ENCODE measurements at regions not wholly inside any gene's neighbourhood (a gene's known extent, or its start where the extent isn't known, plus 50 kb on each side); places are given as distances from the start of the nearest gene placed in this dataset.
"Not testable (repeated sequence)": the region's sequence is repeated elsewhere in the genome, so short reads cannot be mapped to it uniquely, and the experiment has no call there.

GRCh38 chr5:103389357-103389756 is 130.8 kb downstream of the MACIR start:
- no peaks in the 10 kb centered on the region for H3K9me3 ChIP-seq (ENCODE audit: insufficient read depth, low read length)
- no peaks in the 10 kb centered on the region for H4K20me1 ChIP-seq (ENCODE audit: low read depth, low read length)
- no peaks in the 10 kb centered on the region for H3K27me3 ChIP-seq (ENCODE audit: low read length)
- no peaks in the 10 kb centered on the region for H3K9me2 ChIP-seq (replicated peaks; ENCODE audit: insufficient read depth, low read length)
- H3F3A ChIP-seq (ENCODE audit: insufficient read depth), result no peaks in the 10 kb centered on the region
- no peak overlapping the region for H3K27ac ChIP-seq (ENCODE audit: low read depth, low read length)
- H2AFZ ChIP-seq (ENCODE audit: low read depth, low read length, severe bottlenecking), result no peak overlapping the region
- no peak overlapping the region for H3K4me2 ChIP-seq (ENCODE audit: low read depth, low read length, poor library complexity, severe bottlenecking)
- no peak overlapping the region for H3K4me3 ChIP-seq (ENCODE audit: insufficient read depth, low read length, poor library complexity, severe bottlenecking)
- TF ChIP-seq EZH2phosphoT487 (conservative IDR thresholded peaks at IDR 0.05; ENCODE audit: low read length) (no peak), CTCF (IDR thresholded peaks at IDR 0.05; ENCODE audit: insufficient read depth, low read length, poor library complexity, severe bottlenecking) (no peak)
- H3K9ac ChIP-seq (ENCODE audit: low read length), result no peak overlapping the region
- H3K79me2 ChIP-seq (ENCODE audit: insufficient read depth, low read length), result no peaks in the 10 kb centered on the region
- H3K36me3 ChIP-seq (ENCODE audit: low read length), result no peaks in the 10 kb centered on the region

- H4K20me1 ChIP-seq (ENCODE audit: low read depth, low read length), result no peaks in the 10 kb centered on the region
- no peak overlapping the region for H3K4me2 ChIP-seq (ENCODE audit: low read depth, low read length, poor library complexity, severe bottlenecking)
- H3K27ac ChIP-seq (ENCODE audit: low read depth, low read length), result no peak overlapping the region
- H3K9me2 ChIP-seq (replicated peaks; ENCODE audit: insufficient read depth, low read length), result no peaks in the 10 kb centered on the region
- H2AFZ ChIP-seq (ENCODE audit: low read depth, low read length, severe bottlenecking), result no peak overlapping the region
- H3K27me3 ChIP-seq (ENCODE audit: low read length), result no peaks in the 10 kb centered on the region
- H3K79me2 ChIP-seq (ENCODE audit: insufficient read depth, low read length), result no peaks in the 10 kb centered on the region
- H3K36me3 ChIP-seq (ENCODE audit: low read length), result no peaks in the 10 kb centered on the region
- H3F3A ChIP-seq (ENCODE audit: insufficient read depth), result no peaks in the 10 kb centered on the region
- TF ChIP-seq CTCF (IDR thresholded peaks at IDR 0.05; ENCODE audit: insufficient read depth, low read length, poor library complexity, severe bottlenecking) (no peak), EZH2phosphoT487 (conservative IDR thresholded peaks at IDR 0.05; ENCODE audit: low read length) (no peak)
- H3K4me3 ChIP-seq (ENCODE audit: insufficient read depth, low read length, poor library complexity, severe bottlenecking), result no peak overlapping the region
- no peaks in the 10 kb centered on the region for H3K9me3 ChIP-seq (ENCODE audit: insufficient read depth, low read length)
- no peak overlapping the region for H3K9ac ChIP-seq (ENCODE audit: low read length)
Observed at GRCh38 chr5:103385722-103386121, 127.2 kb downstream of the MACIR start.

GRCh38 chr5:103377638-103378037 is 119.1 kb downstream of the MACIR start:
- not testable (repeated sequence) for H3K4me2 ChIP-seq (ENCODE audit: low read depth, low read length, poor library complexity, severe bottlenecking)

GRCh38 chr5:103375863-103376591 is 117.5 kb downstream of the MACIR start:
- TF ChIP-seq EZH2phosphoT487 (conservative IDR thresholded peaks at IDR 0.05; ENCODE audit: low read length), result no peak
- no peak for TF ChIP-seq CTCF (IDR thresholded peaks at IDR 0.05; ENCODE audit: insufficient read depth, low read length, poor library complexity, severe bottlenecking)
- H4K20me1 ChIP-seq (ENCODE audit: low read depth, low read length), result no peaks in the 10 kb centered on the region
- H3K27ac ChIP-seq (ENCODE audit: low read depth, low read length), result no peak overlapping the region
- H3K27me3 ChIP-seq (ENCODE audit: low read length), result no peaks in the 10 kb centered on the region
- H3K79me2 ChIP-seq (ENCODE audit: insufficient read depth, low read length), result no peaks in the 10 kb centered on the region
- no peaks in the 10 kb centered on the region for H3K36me3 ChIP-seq (ENCODE audit: low read length)
- H2AFZ ChIP-seq (ENCODE audit: low read depth, low read length, severe bottlenecking), result no peak overlapping the region
- H3F3A ChIP-seq (ENCODE audit: insufficient read depth), result no peaks in the 10 kb centered on the region
- H3K4me2 ChIP-seq (ENCODE audit: low read depth, low read length, poor library complexity, severe bottlenecking), result no peak overlapping the region
- H3K4me3 ChIP-seq (ENCODE audit: insufficient read depth, low read length, poor library complexity, severe bottlenecking), result no peak overlapping the region
- H3K9me3 ChIP-seq (ENCODE audit: insufficient read depth, low read length), result no peaks in the 10 kb centered on the region
- no peaks in the 10 kb centered on the region for H3K9me2 ChIP-seq (replicated peaks; ENCODE audit: insufficient read depth, low read length)
- no peak overlapping the region for H3K9ac ChIP-seq (ENCODE audit: low read length)

More at GRCh38 chr5:103377638-103378037, 119.1 kb downstream of the MACIR start:
- not testable (repeated sequence) for H3K4me3 ChIP-seq (ENCODE audit: insufficient read depth, low read length, poor library complexity, severe bottlenecking); H3K9me2 ChIP-seq (replicated peaks; ENCODE audit: insufficient read depth, low read length); H3K27ac ChIP-seq (ENCODE audit: low read depth, low read length); H3K36me3 ChIP-seq (ENCODE audit: low read length); H3F3A ChIP-seq (ENCODE audit: insufficient read depth); H3K9ac ChIP-seq (ENCODE audit: low read length); H4K20me1 ChIP-seq (ENCODE audit: low read depth, low read length); H3K9me3 ChIP-seq (ENCODE audit: insufficient read depth, low read length); H3K79me2 ChIP-seq (ENCODE audit: insufficient read depth, low read length); H2AFZ ChIP-seq (ENCODE audit: low read depth, low read length, severe bottlenecking); H3K27me3 ChIP-seq (ENCODE audit: low read length)

Data from SU-DHL-6 (cell line).